ENCODE measurements at regions not wholly inside any gene's neighbourhood (a gene's known extent, or its start where the extent isn't known, plus 50 kb on each side); places are given as distances from the start of the nearest gene placed in this dataset.

- no peak for TF ChIP-seq CTCF (IDR thresholded peaks at IDR 0.05)
- H3K36me3 Mint-ChIP-seq (ENCODE audit: low read depth) = no peaks in the 10 kb centered on the region
- H3K27ac Mint-ChIP-seq (ENCODE audit: unreplicated experiment) = no peak overlapping the region
- H3K9me3 Mint-ChIP-seq (ENCODE audit: low read depth) = peaks cover 6% of the 10 kb centered on the region
- H3K4me3 Mint-ChIP-seq (ENCODE audit: unreplicated experiment) = no peak overlapping the region
- no peaks in the 10 kb centered on the region for H3K4me1 Mint-ChIP-seq (ENCODE audit: low read depth)
- H3K27me3 Mint-ChIP-seq (ENCODE audit: low read depth) = no peaks in the 10 kb centered on the region
- DNase-seq (ENCODE audit: low spot score) = no peak
Measured at GRCh38 chr2:207354462-207354861, 175.3 kb upstream of the CREB1 start.

- no peak overlapping the region for H3K4me3 Mint-ChIP-seq (ENCODE audit: unreplicated experiment)
- no peak overlapping the region for H3K27ac Mint-ChIP-seq (ENCODE audit: unreplicated experiment)
- no peaks in the 10 kb centered on the region for H3K4me1 Mint-ChIP-seq (ENCODE audit: low read depth)
- H3K36me3 Mint-ChIP-seq (ENCODE audit: low read depth) = peaks cover 2% of the 10 kb centered on the region
- H3K9me3 Mint-ChIP-seq (ENCODE audit: low read depth) = no peaks in the 10 kb centered on the region
- DNase-seq (ENCODE audit: low spot score) = no peak
- no peaks in the 10 kb centered on the region for H3K27me3 Mint-ChIP-seq (ENCODE audit: low read depth)
- no peak for TF ChIP-seq CTCF (IDR thresholded peaks at IDR 0.05)
Measured at GRCh38 chr2:207356567-207356966, 173.2 kb upstream of the CREB1 start.

GRCh38 chr2:207357216-207357615, 172.5 kb upstream of the CREB1 start:
- Mint-ChIP-seq H3K36me3 (ENCODE audit: low read depth) (peaks cover 2% of the 10 kb centered on the region), H3K9me3 (ENCODE audit: low read depth) (no peaks in the 10 kb centered on the region), H3K4me3 (ENCODE audit: unreplicated experiment) (no peak overlapping the region), H3K27me3 (ENCODE audit: low read depth) (no peaks in the 10 kb centered on the region), H3K4me1 (ENCODE audit: low read depth) (no peaks in the 10 kb centered on the region), H3K27ac (ENCODE audit: unreplicated experiment) (no peak overlapping the region)
- TF ChIP-seq CTCF (IDR thresholded peaks at IDR 0.05) = no peak
- DNase-seq (ENCODE audit: low spot score) = no peak

GRCh38 chr2:207362716-207363115, 167.0 kb upstream of the CREB1 start:
- no peak for DNase-seq (ENCODE audit: low spot score)
- TF ChIP-seq CTCF (IDR thresholded peaks at IDR 0.05) = no peak
- H3K4me1 Mint-ChIP-seq (ENCODE audit: low read depth) = no peaks in the 10 kb centered on the region
- no peaks in the 10 kb centered on the region for H3K27me3 Mint-ChIP-seq (ENCODE audit: low read depth)
- H3K4me3 Mint-ChIP-seq (ENCODE audit: unreplicated experiment) = no peak overlapping the region
- H3K9me3 Mint-ChIP-seq (ENCODE audit: low read depth) = no peaks in the 10 kb centered on the region
- H3K27ac Mint-ChIP-seq (ENCODE audit: unreplicated experiment) = no peak overlapping the region
- H3K36me3 Mint-ChIP-seq (ENCODE audit: low read depth) = peaks cover 2% of the 10 kb centered on the region

- no peak for TF ChIP-seq CTCF (IDR thresholded peaks at IDR 0.05)
- H3K9me3 Mint-ChIP-seq (ENCODE audit: low read depth) = no peaks in the 10 kb centered on the region
- peaks cover 2% of the 10 kb centered on the region for H3K36me3 Mint-ChIP-seq (ENCODE audit: low read depth)
- no peak overlapping the region for H3K4me3 Mint-ChIP-seq (ENCODE audit: unreplicated experiment)
- H3K27me3 Mint-ChIP-seq (ENCODE audit: low read depth) = no peaks in the 10 kb centered on the region
- H3K27ac Mint-ChIP-seq (ENCODE audit: unreplicated experiment) = no peak overlapping the region
- no peak for DNase-seq (ENCODE audit: low spot score)
- H3K4me1 Mint-ChIP-seq (ENCODE audit: low read depth) = no peaks in the 10 kb centered on the region
Measured at GRCh38 chr2:207363761-207364290, 165.9 kb upstream of the CREB1 start.

All from chondrocyte (in vitro differentiated cells).